Kidney tubule cell (primary cell): ENCODE measurements at regions not wholly inside any gene's neighbourhood (a gene's known extent, or its start where the extent isn't known, plus 50 kb on each side); places are given as distances from the start of the nearest gene placed in this dataset.
A peak's percentile ranks its signal among the peaks of the same experiment; 100 is the strongest.

Experiments used
- DNase-seq: peaks from one replicate; pipeline ENCODE4 v3.0.0-alpha.2; 2018; ENCODE audit warnings: low spot score

- DNase-seq: no peak
These were observed 448.9 kb upstream of the ZMIZ1 start for GRCh38 chr10:78619896-78620295.

GRCh38 chr10:78620985-78621799 lies 447.6 kb upstream of the ZMIZ1 start:
- no peak for DNase-seq

- DNase-seq: peak; percentile 80
These were observed 445.1 kb upstream of the ZMIZ1 start for GRCh38 chr10:78623578-78624215.

- no peak for DNase-seq
These were observed 444.0 kb upstream of the ZMIZ1 start for GRCh38 chr10:78624791-78625190.

GRCh38 chr10:78626471-78626870 lies 442.3 kb upstream of the ZMIZ1 start:
- DNase-seq: peak; percentile 28

- no peak for DNase-seq
These were observed 441.4 kb upstream of the ZMIZ1 start for GRCh38 chr10:78627254-78627795.

GRCh38 chr10:78628976-78629375 lies 439.8 kb upstream of the ZMIZ1 start:
- DNase-seq: no peak

- no peak for DNase-seq
These were observed 439.0 kb upstream of the ZMIZ1 start for GRCh38 chr10:78629773-78630172.

- DNase-seq: no peak
These were observed 437.6 kb upstream of the ZMIZ1 start for GRCh38 chr10:78630944-78631838.

GRCh38 chr10:78634389-78634815 lies 434.4 kb upstream of the ZMIZ1 start:
- peak; percentile 35 for DNase-seq

- DNase-seq: no peak
These were observed 433.9 kb upstream of the ZMIZ1 start for GRCh38 chr10:78634835-78635234.

GRCh38 chr10:78639629-78640028 lies 429.1 kb upstream of the ZMIZ1 start:
- no peak for DNase-seq

- no peak for DNase-seq
These were observed 427.8 kb upstream of the ZMIZ1 start for GRCh38 chr10:78640796-78641636.

- no peak for DNase-seq
These were observed 427.1 kb upstream of the ZMIZ1 start for GRCh38 chr10:78641693-78642092.

GRCh38 chr10:78642269-78642816 lies 426.4 kb upstream of the ZMIZ1 start:
- peak; percentile 22 for DNase-seq

- DNase-seq: no peak
These were observed 425.3 kb upstream of the ZMIZ1 start for GRCh38 chr10:78643513-78643912.

GRCh38 chr10:78644550-78644949 lies 424.2 kb upstream of the ZMIZ1 start:
- DNase-seq: no peak

- peak; percentile 6 for DNase-seq
These were observed 423.5 kb upstream of the ZMIZ1 start for GRCh38 chr10:78645169-78645686.

- no peak for DNase-seq
These were observed 422.8 kb upstream of the ZMIZ1 start for GRCh38 chr10:78645975-78646374.

- DNase-seq: no peak
These were observed 420.4 kb upstream of the ZMIZ1 start for GRCh38 chr10:78648256-78648860.
